GM19240 (cell line): ENCODE measurements at regions not wholly inside any gene's neighbourhood (a gene's known extent, or its start where the extent isn't known, plus 50 kb on each side); places are given as distances from the start of the nearest gene placed in this dataset.

Source experiments
- DNase-seq: peaks from one replicate; pipeline ENCODE4 v3.0.0; 2011; ENCODE audit warnings: low spot score; ENCODE audit not compliant: insufficient read length

DNA sequence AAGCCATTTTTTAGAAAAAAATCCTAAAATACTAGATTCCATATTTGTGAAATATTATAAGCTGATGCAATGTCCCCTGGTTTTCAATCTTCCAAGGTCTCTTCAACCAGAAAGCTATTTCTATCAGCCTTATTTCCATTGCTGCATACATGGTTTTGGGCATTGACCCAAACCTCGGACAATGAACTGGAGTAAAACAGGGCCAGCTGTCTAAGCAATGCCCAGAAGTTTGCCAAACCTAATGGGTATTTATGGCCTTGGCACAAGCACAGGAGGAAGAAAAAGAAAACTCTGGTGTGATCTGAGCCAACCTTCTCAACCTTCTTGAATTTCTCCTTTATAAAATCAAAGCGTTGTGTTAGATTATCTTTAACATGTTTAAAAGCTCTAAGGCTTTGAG is 402.3 kb downstream of the DNAJB9 start:
- DNase-seq = no peak

DNA sequence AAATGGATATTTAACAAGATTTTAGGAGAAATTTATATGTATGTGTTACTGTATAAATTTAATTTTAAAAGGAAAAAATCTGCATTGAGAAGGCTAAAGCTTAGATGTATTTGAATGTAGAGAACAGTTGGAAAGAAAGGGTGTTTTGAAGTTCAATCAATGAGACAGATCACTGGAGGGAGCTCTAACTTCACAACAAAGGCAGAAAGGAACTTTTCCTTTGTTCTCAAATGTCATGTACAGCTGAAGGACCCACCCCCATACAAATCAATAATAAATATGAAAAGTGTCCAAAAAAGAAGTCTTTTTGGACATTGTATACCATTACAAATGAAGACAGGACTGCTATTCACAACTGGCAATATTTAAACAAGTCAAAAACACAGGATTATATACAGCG is 403.4 kb downstream of the DNAJB9 start:
- DNase-seq = no peak

DNA sequence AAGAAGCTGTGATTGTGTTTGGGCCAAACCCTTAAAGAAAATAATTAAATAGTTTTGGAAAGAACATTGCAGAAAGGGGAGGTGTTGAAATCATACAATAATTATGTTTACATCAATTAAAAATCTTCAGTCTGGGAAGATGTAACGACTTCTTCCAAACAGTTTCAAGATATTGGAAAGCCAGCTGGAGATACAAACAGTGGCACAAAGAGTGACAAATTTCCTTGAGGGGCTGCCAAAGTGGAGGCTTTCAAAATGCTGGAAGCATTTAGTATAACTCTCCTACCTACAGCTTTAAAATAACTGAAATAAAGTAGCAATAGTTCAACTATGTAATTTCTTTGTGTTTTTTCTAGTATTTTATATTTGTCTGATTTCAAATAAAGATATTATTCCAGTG is 405.0 kb downstream of the DNAJB9 start:
- DNase-seq = no peak

DNA sequence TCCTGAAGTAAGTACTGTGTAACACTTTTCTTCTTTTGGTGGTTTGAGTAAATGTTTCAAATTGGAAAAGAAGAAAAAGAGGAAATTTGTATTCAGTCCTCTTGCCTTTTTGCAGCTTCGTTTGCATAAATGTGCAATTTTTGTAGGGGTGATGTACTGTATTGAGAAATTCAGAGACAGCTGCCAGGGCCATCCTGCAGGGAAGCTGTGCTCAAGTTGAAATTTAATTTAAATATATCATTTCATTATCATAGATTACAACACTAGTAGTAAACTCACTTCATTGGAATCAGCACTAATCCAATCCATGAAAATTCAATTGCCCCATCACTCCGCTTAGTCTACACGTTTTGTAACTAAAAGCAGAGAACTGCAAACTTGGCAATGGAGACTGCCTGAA is 415.4 kb downstream of the DNAJB9 start:
- no peak for DNase-seq

DNA sequence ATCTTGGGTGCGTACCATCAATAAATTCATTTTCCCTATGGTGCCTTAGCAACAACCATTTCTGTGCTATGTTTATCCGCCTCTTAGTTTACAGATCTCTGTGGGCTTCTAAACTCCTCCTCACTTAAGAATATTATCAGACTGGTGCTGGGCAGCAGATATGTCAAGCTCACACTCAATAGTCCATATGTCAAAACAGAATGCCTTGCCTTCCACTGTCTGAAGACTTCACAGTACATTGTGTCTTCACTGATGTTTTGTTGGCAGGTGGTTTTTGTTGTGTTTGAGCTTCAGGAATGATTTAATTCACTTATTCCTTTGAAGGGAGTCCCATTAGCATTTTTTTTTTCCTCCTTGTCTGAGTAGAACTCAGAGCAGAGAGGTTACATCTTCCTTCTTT is 419.6 kb downstream of the DNAJB9 start:
- DNase-seq = no peak

DNA sequence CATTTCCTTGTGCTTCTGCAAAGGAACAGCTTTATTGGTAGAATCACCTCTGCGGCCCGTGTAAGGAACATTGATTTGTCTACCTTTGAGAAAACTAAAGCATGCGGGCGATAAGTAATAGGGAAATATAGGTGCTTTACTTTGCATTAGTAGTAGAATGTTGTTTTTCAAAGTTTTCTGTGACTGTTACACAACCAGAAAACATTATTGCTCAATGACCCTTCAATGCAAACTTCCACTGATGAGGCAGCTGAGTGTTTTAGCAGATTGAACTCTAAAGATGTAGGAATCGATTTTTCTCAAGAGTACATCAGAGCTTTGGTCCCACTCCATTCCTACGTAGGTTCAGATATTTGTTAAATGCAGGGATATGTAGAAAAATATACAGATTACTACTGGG is 427.8 kb downstream of the DNAJB9 start:
- DNase-seq = no peak

DNA sequence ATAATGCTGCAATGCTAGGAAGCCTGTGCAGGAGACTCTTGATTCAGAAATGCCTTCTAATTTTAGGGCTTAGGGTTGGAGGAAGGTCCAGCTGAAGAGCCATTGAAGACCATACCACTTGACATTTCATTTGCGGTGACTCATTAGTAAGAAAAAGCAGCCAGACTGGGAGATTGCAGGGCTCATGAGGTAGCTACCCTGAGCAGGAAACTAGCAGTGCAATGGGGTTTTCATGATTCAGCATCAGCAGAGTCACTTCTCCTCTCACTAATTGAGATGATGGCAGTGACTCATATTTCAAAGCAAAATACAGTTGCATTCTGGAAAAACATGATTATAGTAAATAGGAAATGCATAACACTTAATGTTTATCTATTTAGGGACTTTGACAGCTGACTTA is 434.1 kb downstream of the DNAJB9 start:
- DNase-seq = no peak

DNA sequence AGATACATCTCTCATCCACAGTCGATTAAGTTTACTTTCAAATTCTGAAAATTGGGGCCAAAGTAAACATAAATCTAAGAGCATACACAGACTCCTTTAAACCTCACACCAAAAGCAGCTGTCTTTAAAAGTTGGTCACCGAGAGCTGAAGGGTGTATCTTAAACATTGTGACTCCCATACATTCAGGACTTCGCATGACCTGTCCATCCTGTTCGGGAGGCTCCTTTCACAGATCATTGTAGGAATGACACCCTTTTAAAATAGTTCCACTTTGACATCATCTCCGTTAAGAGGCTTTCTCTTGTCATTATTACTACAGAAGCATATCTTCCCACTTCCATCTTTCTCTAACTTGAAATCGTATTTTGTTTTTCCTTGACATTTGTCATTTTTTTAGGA is 440.0 kb downstream of the DNAJB9 start:
- no peak for DNase-seq

DNA sequence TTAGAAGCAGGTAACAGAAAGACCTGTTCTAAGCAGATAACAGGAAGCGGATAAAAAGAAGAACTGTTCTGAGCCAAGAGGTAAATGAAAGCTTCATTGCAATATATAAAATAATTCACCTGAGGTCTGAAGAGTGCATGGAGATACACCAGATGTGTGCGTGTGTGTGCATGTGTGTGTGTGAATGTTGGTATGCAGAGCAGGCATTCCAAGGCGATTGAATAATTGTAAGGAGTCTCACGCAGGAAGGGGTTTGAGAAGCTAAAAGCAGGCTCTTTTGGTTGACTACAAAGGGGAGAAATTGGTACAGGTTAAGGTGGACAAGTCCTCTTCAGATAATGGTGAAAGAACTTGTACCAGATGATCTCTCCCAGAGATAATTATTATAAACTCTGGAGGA is 450.6 kb downstream of the DNAJB9 start:
- no peak for DNase-seq

DNA sequence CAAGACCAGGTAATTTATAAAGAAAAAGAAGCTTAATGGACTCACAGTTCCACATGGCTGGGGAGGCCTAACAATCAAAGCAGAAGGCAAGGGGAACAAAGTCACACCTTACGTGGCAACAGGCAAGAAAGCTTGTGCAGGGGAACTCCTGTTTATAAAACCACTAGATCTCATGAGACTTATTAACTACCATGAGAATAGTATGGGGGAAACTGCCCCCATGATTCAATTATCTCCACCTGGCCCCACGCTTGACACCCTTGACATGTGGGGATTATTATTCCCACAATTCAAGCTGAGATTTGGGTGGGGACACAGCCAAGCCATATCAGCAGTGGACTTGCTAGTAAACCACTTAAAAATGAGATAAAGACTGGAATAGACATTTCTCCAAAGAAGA is 451.7 kb downstream of the DNAJB9 start:
- DNase-seq = no peak

DNA sequence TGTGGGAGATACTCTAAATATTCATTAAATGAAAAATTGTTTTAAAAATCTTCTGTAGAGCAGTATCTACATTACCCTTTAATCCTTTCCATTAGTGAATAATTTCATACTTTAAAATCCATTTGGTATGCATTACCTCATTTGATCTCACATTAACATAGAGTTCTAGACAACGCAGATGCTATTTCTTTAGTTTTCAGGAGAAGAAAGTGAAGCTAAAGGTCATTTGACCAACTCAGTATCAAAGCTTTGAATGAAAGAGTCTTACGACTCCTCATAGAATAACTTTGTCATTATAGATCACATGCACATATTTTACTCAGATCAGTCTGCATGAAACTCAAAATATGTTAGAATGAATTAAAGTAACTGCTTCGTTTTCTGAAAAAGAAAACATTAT is 460.2 kb downstream of the DNAJB9 start:
- no peak for DNase-seq

DNA sequence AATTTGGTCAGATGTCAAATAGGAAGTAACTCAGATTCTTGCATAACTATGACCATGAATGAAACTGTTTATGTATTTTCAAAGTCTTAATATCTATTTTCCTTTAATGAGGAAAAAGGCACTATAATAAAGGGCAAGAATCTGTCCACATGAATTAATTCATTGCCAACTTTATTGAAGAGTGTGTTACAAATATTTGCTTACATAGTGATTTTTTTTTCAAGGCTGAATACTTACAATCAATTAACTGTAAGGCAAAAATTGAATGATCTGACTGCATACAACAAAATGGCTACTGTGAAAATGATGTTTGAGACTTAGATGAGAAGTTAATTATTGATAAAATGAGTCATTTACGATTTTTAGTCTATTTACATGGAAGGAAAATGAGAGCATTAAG is 475.0 kb downstream of the DNAJB9 start:
- no peak for DNase-seq

DNA sequence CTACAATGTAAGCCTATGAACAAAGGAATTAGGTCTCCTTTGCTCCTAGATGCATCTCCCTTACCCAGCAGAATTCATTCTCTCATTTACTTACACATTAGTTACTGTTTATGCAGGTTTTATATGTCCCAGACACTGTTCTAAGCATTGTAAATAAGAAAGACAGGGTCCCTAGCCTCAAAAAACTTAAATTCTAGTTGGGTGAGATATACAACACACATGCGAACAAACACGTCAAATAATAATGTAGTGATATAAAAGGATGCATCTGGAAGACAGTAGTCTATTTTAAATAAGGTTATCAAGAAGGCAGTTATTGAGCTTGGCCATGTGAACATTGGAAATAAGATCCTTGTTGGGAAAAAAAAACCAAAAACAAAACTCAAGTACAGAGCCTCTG is 479.7 kb downstream of the DNAJB9 start:
- no peak for DNase-seq

DNA sequence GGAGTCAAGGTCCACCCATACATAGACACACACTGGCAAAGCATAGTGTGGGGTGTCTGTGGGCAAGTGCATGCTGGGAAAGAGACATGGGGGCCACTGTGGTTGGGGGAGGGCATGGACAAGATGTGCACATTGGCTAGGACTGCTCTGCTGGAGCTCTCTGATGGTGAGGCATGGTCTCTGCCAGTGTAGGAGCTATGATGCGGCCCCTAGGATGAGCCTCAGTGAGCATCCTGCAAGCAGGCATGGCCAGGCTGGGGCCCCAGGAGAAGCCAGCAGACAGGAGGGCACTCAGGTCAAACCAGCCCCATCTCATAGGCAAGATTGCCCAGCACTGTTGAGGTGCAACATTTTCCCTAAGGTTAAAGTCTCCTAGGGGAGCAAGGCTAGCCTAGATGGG is 489.4 kb downstream of the DNAJB9 start:
- no peak for DNase-seq

DNA sequence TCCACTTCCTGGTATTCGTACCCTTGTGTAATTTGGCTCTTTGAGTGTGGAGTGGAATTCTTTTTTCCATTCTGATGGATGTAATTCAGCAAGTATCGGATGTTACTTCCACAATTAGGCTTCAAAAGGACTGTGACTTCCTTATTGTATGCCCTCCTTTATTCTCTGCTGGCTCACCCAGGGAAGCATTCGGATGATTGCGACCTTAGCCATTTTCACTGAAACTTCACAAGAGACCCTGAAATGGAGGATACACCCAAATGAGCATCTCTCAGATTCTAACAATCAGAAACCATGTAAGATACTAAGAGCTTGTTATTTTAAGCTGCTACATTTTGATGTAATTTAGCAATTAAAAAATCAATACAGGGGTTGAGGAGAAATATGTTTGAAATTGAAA is 493.1 kb downstream of the DNAJB9 start:
- no peak for DNase-seq

DNA sequence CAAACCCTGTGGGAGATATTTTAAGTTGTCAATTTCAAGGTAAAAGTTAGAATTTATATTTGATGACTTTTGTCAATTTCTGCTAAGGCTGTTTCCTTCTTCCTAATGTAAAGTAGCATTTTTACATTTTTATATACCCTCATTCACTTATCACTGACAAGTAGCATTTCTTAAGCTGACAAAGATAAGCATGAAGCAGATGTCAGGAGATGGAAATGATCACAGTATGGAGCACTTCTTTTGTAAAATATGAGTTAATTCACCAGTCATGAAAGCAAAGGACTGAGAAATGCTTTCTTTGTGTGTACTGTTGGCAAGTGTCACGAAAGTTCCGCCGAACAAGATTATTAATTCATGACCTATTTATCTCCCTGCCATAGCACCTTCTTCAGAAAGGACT is 503.9 kb downstream of the DNAJB9 start:
- DNase-seq = no peak

DNA sequence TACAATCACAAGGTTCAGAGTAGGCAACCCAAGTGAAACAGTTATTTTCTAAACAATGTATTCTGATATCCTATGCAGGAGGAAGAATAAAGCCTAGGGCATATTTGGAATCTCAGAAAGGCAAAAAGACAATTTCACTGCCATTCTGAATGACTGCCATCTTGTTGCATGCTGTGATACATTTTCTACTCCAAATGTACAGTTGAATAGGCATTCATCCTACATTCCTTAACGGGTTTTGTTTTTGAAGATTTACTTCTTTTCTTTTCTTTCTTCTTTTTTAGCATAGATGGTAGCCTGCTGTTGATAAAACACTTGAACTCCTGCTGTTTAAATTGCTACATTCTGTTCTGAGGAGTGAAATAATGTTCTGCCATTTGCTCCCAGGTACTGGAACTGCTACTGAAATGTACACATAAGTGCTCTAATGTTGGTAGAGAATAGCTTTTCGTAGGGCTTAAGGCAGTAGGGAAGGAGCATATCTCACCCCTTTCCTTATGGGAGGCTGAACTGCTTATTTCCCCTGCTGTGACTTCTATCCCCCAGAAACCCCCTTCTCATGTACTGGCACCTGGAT is 506.8 kb downstream of the DNAJB9 start:
- no peak for DNase-seq

DNA sequence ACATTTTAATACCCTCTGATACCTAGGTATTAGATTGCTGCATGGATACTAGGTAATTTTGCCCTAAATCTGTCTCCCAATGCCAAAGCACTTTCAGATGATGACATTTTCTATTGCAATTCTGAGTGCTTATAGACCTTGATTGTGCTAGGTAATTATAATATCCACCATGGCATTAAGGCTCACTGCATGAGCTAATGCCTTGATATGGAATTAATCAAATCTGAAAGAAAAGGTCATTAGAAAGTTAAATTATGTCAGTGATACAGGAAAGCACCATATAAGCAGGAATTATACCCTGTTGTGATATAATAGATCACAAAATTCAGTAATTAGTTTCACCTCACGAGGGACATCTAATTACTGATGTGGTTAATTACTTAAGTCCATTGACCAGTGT is 521.4 kb downstream of the DNAJB9 start:
- DNase-seq = no peak

DNA sequence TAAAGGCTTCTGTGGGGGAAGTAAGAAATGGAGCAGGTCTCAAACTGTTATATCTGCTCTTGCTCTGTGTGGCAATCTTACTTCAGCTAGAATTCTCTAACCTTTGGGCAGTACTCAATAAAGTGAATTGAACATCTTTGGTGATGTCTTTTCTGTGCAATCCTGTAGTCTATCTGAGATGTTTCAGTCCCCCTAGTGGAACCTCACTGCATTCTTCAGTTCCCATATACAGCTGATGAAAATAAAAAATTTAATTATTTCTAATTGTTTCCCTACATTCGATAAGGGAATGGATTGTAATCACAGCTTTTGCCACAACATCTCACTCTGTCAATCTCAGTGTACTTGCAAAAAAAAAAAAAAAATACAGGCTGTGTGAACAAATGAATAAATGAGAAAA is 522.6 kb downstream of the DNAJB9 start:
- no peak for DNase-seq

DNA sequence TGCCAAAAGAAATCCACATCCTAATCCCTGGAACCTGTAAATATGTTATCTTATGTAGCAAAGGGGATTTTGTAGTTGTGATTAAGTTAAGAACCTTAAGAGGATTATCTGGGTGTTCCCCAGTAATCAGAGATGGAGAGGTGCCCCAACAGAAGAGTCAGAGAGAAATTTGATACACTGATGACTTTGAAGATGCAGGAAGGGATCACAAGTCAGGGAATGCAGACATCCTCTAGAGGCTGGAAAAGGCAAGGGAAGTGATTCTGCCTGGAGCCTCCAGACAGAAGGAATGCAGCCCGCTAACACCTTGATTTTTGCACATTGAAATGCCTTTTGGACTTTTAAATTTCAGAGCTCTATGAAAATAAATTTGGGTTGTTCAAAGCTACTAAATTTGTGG is 531.7 kb downstream of the DNAJB9 start:
- no peak for DNase-seq

DNA sequence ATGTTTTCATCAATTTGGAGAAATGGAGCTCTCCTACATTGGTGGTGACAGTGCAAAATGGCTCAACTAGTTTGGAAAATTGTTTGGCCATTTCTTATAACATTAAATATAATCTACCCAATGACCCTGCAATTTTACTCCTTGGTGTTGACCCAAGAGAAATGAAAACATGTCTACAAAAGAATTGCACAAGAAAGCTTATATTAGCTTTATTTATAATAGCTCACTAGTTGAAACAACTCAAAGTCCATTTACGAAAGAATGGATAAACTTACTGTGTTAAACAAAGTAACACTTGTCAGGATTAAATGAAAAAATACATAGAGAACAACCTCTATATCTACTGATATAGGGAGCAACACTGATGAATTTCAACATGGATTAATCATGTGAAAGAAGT is 539.9 kb downstream of the DNAJB9 start:
- DNase-seq = no peak

DNA sequence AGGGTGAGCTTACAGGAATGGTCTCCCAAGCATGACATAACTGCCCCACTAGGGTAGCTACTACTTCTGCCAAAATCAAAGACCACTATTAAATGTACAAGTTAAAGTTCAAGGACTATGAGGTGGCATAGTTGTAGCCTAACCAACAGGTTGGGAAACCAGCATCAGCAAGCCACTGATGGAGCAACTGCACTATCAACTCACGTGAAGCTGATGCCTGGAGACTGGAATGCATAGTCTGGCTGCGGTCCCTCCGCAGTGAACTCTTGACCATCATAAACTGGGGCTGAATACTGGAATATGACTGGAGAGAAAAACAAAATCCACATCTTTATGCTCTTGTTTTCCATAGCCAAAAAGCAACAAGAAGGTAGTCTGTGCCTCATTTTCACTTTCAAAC is 541.4 kb downstream of the DNAJB9 start:
- DNase-seq = no peak

DNA sequence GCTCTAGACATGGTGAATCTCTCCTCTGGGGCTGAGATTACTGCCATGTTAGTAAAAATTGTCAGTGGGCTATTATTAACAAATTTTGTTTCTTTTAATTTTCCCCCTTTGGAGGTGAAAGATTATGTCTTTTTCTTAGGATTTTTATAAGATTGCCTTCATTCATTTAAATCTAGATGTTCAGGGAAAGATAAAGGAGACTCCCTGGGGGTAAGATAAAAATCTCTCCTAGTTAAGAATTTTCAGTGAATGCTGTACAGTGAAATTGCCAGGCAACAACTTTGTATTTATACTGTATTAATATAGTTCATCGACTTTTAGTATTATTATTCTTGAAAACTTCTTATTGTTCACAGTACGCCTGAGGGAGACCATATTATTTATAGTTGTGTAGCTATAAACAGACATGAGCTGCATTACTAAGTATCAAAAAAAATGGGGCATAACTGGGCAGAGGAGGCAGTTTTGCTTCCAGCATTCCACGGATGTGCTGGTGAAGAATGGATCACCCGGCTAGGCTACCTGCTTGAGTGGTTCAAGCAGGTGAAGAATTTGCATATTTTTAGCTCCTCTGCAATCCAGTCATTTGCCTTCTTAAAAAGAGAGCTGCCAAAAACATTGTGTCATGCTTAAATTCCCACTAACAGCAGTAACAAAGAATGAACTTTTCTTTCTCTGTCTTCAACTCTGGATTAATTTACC is 552.1 kb downstream of the DNAJB9 start:
- no peak for DNase-seq

DNA sequence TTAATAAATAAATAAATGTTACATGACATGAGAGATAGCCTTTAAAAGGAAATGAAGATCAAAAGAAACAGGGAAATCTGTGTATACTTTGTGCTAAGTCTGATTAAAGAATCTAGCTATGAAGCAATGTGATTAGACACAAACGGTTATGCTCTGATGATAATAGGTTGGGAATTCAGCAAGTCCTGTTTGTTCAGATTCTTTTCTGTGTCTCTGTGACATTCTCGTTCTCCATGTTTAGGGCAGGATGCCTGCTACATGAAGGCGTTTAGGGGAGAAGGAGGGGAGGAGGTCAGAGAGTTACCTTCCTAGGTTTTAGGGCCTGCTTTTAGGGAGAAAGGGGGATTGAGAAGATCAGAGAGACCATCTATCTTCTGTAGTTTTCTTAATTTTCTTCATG is 555.3 kb downstream of the DNAJB9 start:
- DNase-seq = no peak
